Lower lobe of right lung (tissue), 2 donors: ENCODE measurements at regions not wholly inside any gene's neighbourhood (a gene's known extent, or its start where the extent isn't known, plus 50 kb on each side); places are given as distances from the start of the nearest gene placed in this dataset.

Source experiments
- ATAC-seq, 2 donors: fragments of 200-7000 bp; cut with Tn5 transposase; one replicate each; pipeline ENCODE4 v1.9.1; 2020 to 2022; ENCODE audit warnings: mild to moderate bottlenecking in 2 of 2, moderate library complexity in 2 of 2
- DNase-seq: peaks from one replicate; pipeline ENCODE4 v3.0.0-alpha.2; 2020
- H3K27ac ChIP-seq: fragments of 200-600 bp; one replicate; pipeline ENCODE4 v1.8.0; 2022
- H3K27me3 ChIP-seq: fragments of 200-600 bp; one replicate; pipeline ENCODE4 v1.8.0; 2022; ENCODE audit warnings: low read depth
- H3K36me3 ChIP-seq: fragments of 200-600 bp; one replicate; pipeline ENCODE4 v1.8.0; 2022; ENCODE audit warnings: mild to moderate bottlenecking
- H3K4me1 ChIP-seq: fragments of 200-600 bp; one replicate; pipeline ENCODE4 v1.8.0; 2022
- H3K4me3 ChIP-seq: fragments of 200-600 bp; one replicate; pipeline ENCODE4 v1.8.0; 2022; ENCODE audit warnings: mild to moderate bottlenecking
- H3K9me3 ChIP-seq: fragments of 200-600 bp; one replicate; pipeline ENCODE4 v1.8.0; 2022
- intact Hi-C: fragments of 100-400 bp; cut with DNase I; formaldehyde crosslinking; loops from one replicate; pipeline ENCODE4 v1.11.0; 2022
- TF ChIP-seq, protein P1 (sequence below): fragments of 200-600 bp; IDR thresholded peaks from one replicate; pipeline ENCODE4 v1.8.0; 2022; ENCODE audit warnings: antibody characterized with exemption, mild to moderate bottlenecking
- donor health status: DM: no; HTN: yes; CAD: no; lungs with severe emphysema.

DNA sequence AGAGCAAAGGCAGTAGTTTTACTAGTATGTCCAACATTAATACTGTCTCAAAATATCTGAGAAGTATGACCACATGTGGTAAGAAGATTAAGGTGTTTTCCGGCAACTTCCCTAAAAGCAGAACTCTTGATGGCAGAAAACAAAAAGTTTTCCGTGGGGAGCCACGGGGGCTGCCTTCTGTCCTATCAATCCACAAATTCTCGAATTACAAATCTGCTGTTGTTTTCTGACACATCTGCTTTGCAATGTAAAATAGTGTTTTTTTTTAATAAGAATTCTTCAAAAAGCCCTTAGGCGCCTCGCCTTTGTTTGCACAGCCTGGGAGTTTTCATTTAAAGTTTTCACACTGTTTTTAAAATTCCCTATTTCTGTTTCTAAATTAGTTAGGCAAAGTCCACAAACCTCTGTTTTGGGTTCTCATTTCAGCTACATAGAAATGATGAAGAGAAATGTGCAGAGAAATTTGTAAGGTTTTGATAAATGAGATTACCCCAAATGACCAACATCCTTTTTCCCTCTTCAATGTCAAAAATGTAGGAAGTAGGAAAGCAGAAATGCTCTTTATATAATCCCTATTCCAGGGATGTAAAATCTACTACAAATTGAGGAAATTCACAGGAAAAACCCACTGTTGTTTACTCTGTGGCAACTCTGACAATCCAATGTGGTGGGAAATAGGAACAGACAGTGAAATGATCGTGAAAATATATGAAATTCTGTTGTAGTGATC lies 385.8 kb downstream of the ZEB2 start:
- TF ChIP-seq, protein P1, sequence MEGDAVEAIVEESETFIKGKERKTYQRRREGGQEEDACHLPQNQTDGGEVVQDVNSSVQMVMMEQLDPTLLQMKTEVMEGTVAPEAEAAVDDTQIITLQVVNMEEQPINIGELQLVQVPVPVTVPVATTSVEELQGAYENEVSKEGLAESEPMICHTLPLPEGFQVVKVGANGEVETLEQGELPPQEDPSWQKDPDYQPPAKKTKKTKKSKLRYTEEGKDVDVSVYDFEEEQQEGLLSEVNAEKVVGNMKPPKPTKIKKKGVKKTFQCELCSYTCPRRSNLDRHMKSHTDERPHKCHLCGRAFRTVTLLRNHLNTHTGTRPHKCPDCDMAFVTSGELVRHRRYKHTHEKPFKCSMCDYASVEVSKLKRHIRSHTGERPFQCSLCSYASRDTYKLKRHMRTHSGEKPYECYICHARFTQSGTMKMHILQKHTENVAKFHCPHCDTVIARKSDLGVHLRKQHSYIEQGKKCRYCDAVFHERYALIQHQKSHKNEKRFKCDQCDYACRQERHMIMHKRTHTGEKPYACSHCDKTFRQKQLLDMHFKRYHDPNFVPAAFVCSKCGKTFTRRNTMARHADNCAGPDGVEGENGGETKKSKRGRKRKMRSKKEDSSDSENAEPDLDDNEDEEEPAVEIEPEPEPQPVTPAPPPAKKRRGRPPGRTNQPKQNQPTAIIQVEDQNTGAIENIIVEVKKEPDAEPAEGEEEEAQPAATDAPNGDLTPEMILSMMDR = no peak

DNA sequence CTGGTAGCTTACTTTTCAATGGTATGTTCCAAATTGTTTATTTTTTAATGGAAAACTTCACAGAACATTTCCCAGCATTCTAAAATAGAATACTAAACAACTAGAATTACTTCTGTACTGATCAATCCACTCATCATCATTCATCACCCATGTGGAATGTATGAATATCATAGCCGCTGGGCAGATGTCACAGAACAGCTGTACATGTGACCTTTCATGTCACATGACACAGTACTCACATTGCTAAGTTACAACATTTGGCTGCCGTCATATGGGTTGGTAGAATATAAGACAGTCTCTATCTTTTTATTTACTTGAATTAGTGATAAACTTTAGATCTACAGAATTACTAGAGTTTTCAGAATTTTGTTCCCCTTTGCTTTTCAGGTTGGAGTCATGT lies 387.6 kb downstream of the ZEB2 start:
- Histone ChIP-seq H3K27ac (no peak overlapping the region), H3K4me1 (peaks cover 7% of the 10 kb centered on the region), H3K27me3 (no peaks in the 10 kb centered on the region), H3K9me3 (no peaks in the 10 kb centered on the region), H3K4me3 (no peak overlapping the region), H3K36me3 (no peaks in the 10 kb centered on the region)
- intact Hi-C loops = no loop called here
- ATAC-seq (no peak), DNase-seq (no peak)
- TF ChIP-seq, protein P1 = no peak

More for the DNA sequence above, 385.8 kb downstream of the ZEB2 start:
- Histone ChIP-seq H3K4me3 (no peak overlapping the region), H3K27me3 (no peaks in the 10 kb centered on the region), H3K36me3 (no peaks in the 10 kb centered on the region), H3K9me3 (no peaks in the 10 kb centered on the region), H3K27ac (no peak overlapping the region), H3K4me1 (peaks cover 7% of the 10 kb centered on the region)
- intact Hi-C loops = no loop called here
- ATAC-seq = no peak
- no peak for DNase-seq

DNA sequence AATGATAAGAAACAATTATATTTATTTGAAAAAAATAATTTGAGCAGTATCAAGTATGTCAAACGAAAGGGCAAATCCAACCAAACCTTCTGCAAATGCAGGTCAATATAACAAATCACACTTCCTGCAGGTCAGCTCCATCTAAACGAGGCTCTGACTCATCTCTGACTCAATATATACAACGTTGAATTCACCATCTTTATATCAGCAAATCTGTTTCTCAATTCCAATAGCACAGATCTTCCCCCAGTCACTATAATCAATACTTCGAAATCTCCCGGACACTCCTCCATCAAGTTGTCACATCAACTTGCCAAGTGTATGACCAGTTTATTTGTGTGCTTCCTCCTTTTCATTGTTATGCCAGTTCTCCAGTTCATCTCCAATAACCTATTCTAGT lies 388.9 kb downstream of the ZEB2 start:
- no peak overlapping the region for H3K27ac ChIP-seq
- H3K4me3 ChIP-seq = no peak overlapping the region
- no peaks in the 10 kb centered on the region for H3K9me3 ChIP-seq
- peaks cover 7% of the 10 kb centered on the region for H3K4me1 ChIP-seq
- no peaks in the 10 kb centered on the region for H3K36me3 ChIP-seq
- intact Hi-C loops = no loop called here
- H3K27me3 ChIP-seq = no peaks in the 10 kb centered on the region
- TF ChIP-seq, protein P1 = no peak
- DNase-seq = no peak
- ATAC-seq = no peak

DNA sequence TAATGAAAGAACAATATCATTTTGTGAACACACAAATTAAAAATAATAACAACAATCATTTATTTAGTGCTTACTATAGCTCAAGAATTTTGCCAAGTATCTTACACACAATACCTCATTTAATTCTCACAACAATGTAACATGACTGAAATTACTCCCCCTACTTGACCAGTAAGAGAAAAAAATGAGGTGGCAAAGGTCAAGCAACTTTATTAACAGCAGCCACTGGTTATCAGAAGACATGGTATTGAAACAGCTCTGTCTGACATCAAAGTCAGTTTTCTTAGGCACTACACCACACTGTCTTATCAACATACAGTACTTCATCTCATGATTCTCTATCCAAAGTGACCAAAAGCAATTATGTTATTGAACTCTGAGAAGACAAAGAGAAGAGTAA lies 389.4 kb downstream of the ZEB2 start:
- Histone ChIP-seq H3K27ac (no peak overlapping the region), H3K36me3 (no peaks in the 10 kb centered on the region), H3K9me3 (no peaks in the 10 kb centered on the region), H3K4me3 (no peak overlapping the region), H3K4me1 (peaks cover 7% of the 10 kb centered on the region), H3K27me3 (no peaks in the 10 kb centered on the region)
- intact Hi-C loops = no loop called here
- DNase-seq (no peak), ATAC-seq (no peak)
- TF ChIP-seq, protein P1 = no peak

DNA sequence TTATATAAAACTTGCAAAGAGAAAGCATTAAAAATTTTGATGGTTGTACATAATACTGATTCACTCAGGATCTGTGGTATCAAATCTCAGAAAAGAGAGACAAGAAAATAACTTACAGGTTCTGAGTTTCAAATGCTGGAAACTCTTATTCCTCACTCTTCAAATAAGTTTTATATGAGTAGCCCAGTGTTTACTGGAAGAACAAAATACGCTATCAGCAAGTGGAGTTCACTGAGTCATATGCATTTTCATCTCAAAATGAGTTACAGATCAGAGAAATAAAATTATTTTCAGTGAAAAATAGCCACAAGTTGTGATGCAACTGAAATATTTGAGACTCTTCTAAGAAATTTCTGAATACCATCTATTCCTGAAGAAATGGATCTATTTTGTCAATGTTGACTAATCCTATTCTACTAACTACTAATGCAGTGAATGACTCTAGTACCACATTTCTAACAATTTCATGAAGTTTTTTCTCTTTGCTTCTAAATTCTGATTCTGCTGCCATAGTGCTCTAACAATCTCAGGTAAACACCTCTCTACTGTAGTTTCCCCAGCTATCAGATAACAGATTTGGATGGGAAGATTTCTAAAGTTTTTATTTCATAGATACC lies 391.7 kb downstream of the ZEB2 start:
- intact Hi-C loops = no loop called here
- Histone ChIP-seq H3K4me3 (no peak overlapping the region), H3K27ac (no peak overlapping the region), H3K9me3 (no peaks in the 10 kb centered on the region), H3K4me1 (no peaks in the 10 kb centered on the region), H3K27me3 (no peaks in the 10 kb centered on the region), H3K36me3 (no peaks in the 10 kb centered on the region)
- no peak for DNase-seq
- ATAC-seq = no peak
- TF ChIP-seq, protein P1 = no peak
